SW 1271 (cell line): ENCODE measurements at regions not wholly inside any gene's neighbourhood (a gene's known extent, or its start where the extent isn't known, plus 50 kb on each side); places are given as distances from the start of the nearest gene placed in this dataset.

Experiments used
- DNase-seq, 2 experiments: peaks; one replicate each; lab custom pipeline; 2025; lab: John Stamatoyannopoulos, UW

DNA sequence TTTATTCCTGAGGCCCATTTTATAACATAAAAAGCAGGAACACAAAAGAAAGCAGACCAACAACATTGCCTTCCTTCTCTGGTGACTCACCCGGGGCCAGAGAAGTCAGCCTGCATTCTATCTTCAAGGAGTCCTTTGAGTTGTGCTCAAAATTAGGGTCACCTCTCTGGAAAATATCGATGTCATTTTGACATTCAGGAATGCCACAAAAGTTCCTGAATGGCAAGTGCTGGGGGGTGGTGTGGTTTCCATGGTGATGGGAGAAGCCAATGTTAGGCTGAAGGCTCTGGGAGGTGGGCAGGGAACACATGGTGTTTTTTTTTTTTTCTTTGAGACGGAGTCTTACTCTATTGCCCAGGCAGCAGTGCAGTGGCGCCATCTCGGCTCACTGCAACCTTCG lies 159.6 kb downstream of the HAPSTR1 start:
- DNase-seq, result no peak

DNA sequence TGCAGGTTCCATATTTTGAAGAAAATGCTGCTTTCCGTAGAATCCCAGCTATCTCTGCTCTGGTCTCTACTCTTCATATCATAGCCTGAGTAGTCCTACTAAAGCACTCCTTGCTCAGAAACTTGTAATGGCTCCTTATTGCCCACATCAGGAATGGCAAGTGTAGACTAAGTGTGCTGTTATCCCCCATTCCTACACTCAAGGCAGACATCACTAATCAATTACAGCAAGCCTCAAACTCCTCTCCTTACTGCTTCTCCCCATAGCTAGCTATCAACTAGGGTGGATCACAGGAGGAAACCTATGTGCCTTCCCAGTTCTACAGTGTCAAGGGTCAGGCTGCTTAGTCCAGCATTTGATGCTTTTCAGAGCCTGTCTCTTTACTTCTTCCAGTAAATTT lies 163.4 kb downstream of the HAPSTR1 start:
- no peak for DNase-seq

GRCh38 chr16:9256196-9256595 lies 164.8 kb downstream of the HAPSTR1 start:
- DNase-seq, result no peak

- no peak for DNase-seq
These were observed 166.4 kb downstream of the HAPSTR1 start for GRCh38 chr16:9257843-9258242.

- peak in 1 of 2 experiments; percentile 8 for DNase-seq
These were observed 167.1 kb downstream of the HAPSTR1 start for GRCh38 chr16:9258423-9259051.

- no peak for DNase-seq
These were observed 168.6 kb downstream of the HAPSTR1 start for GRCh38 chr16:9259914-9260608.

DNA sequence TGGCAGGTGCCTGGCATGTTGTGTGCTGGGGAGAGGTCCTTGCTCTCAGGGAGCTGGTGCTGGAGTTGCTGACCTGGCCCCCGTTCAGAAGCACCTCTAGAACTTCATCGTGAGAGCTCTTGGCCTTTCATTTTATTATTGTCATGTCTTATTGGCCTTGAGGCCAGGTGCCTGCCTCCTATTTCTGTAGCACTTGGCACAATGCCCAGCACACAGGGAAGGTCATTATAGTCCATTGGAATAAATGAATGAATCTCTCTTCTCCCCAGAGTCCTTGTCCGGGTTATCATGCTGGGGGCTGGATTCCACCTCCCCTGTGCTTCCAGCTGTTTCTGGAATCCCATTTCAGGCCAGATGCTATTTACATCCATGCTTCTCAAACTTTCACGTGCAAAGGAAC lies 169.2 kb downstream of the HAPSTR1 start:
- no peak for DNase-seq

DNA sequence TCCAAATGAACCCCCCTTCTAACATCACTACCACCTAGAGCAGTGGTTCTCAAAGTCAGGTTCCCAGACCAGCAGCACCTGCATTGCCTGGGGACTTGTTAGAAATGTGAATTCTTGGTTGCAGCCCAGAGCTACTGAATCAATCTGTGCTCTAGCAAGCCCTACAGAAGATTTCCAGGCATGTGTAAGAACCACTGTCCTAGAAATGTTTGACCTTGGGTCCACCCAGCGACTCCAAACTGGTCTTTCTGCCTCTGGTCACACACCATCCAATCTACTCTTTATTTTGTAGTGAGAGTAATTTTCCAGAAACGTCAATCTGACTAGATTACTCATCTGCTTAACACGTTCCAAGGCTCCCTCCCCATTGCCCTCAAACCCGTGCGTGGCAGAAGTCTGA lies 169.9 kb downstream of the HAPSTR1 start:
- DNase-seq, result no peak

DNA sequence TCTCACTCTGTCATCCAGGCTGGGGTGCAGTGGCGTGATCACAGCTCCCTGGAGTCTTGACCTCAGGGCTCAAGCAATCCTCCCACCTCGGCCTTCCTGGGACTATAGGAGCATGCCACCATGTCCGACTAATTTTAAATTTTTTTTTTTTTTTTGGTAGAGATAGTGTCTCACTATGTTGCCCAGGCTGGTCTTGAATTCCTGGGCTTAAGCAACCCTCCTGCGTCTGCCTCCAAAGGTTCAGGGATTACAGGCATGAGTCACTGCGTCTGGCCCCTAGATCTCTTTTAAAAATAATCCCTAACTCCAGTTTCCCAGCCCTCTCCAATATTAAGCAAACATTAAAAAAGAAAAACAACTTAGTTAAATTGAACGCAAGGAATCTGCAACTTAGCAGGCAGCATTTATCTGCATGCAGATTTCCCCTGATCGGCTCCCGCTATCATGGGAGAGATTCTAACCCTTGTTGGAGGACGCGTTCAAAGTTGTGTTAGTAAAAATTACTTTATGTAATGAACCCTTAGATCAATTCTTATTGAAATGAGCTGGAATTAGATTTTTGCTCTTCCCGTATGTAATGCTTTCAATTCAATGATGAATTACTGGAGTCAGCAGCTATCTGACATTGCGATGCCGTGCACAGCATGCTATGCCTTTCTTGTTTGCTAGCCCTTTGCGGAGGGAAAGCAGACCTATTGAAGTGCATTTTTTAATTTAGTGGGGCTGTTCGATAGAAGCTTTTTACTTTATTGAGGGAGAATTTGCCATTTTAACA lies 171.7 kb downstream of the HAPSTR1 start:
- DNase-seq, result no peak

DNA sequence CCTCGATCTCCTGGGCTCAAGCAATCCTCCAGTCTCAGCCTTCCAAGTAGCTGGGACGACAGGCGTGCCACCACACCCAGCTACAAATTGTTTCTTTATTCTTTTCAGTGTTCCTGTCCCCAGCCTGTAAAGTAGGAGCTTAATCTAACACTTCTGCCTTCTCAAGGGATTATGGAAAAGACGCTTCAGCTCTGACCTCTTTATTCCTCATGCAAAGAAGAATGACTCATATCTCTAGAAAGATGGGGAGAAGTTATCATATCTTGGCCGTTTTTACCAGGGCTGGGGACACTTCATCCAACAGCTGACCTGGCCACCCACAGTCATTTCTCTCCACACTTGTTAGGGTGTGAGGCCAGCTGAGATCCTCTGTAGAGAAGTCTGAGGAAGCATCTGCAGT lies 172.6 kb downstream of the HAPSTR1 start:
- DNase-seq, result no peak

DNA sequence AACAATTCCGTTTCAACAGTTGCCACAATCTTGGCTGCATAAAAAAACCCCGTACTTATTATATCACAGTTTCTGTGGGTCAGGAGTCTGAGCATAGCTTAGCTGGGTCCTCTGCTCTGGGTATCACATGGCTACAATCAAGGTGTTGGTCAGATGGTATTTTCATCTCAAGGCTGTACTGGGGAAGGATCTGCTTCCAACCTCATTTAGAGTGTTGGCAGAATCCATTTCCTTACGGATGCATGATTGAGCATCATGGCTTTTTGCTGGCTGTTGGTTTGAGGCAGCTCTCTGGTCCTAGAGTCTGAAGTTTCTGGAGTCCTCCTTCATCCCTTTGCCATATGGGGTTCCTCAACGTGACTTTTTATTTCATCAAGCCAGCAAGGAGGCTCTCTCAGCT lies 177.0 kb downstream of the HAPSTR1 start:
- no peak for DNase-seq

DNA sequence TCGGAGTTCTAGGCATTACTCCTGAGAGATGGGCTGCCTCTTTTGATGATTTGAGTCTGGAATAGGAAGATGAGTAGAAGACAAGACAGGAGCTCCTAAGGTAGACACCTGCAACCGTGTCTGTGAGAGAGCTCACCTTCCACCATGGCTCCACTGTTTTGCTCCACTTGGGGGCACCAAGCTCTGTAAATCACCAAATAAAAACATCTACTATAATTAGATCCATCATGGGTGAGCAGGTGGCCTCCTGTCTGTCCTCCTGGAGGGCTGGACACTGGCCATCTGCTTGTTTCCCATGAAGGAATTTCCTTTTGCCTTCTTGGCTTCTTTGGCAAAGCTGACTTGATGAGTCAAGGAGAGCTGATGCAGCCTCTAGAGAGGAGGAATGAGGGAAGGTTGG lies 179.0 kb downstream of the HAPSTR1 start:
- no peak for DNase-seq

DNA sequence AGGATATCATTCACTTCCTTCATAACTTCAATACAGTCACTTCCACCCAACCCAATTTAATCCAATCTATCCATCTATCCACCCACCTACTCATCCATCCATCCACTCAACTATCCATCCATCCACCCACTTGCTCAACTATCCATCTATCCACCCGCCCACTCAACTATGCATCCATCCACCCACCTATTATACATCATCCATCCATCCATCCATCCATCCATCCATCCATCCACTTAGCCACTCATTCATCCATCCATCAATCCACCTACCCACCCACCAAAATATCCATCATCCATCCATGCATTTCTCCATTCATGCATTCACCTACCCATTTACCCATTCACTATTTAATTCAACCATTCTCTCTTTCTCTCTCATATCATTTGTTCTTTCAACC lies 179.5 kb downstream of the HAPSTR1 start:
- DNase-seq, result no peak

GRCh38 chr16:9271841-9272240 lies 180.4 kb downstream of the HAPSTR1 start:
- no peak for DNase-seq

DNA sequence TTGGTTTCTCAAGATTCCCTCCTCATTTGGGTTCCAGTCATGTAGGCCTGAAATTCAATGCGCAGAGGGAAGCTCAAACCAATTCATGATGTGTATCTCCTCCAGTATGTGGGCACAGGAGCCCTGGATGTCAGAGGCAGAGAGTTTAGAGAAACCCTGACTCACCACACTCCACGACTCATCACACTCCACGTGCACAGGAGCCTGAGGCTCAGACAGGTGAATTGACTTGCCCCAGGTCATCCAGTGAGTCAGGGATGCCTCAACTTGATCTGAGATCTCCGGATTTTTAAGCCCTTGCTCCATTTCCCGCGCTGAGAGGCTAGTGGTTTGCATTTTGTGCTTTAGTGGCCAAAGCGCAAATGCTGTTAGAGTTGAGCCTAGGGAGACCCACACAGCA lies 183.9 kb downstream of the HAPSTR1 start:
- no peak for DNase-seq

GRCh38 chr16:9275816-9276354 lies 184.4 kb downstream of the HAPSTR1 start:
- DNase-seq, result no peak

DNA sequence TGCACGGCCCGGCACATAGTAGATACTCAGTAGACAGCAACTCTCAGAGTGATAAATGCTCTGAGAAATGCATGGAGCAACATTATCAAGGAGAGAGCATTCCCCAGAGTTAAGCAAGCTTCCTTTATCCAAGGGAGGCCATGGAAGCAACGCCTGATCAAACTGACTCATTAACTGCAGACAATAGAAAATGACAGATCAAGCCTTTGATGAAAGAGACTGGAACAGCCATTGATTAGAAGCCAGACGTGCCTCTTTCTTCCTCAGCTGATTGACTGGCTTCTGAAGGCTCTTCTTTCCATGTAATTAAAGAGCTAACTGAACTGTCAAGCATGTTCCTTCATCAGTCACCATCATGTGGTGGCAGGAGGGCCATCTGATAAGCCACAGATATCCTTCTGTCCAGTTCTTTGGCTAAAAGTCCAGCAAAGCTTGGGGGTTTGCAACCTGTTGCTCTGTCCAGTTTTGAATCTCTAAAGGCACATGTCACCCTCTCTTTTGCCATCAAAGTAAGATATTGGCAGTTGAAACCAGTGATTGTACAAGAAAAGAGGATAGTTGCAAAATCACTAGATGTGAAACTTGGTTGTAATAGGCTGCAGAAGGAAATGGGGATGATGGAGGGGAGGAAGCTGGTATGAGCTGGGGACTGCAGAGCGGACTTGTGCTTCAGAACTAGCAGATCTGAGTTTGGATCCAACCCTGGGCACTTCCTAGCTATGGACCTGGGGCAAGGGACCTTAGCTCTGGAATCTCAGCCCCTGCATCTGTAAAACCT lies 188.0 kb downstream of the HAPSTR1 start:
- DNase-seq, result no peak

GRCh38 chr16:9280069-9280466 lies 188.6 kb downstream of the HAPSTR1 start:
- DNase-seq, result no peak

DNA sequence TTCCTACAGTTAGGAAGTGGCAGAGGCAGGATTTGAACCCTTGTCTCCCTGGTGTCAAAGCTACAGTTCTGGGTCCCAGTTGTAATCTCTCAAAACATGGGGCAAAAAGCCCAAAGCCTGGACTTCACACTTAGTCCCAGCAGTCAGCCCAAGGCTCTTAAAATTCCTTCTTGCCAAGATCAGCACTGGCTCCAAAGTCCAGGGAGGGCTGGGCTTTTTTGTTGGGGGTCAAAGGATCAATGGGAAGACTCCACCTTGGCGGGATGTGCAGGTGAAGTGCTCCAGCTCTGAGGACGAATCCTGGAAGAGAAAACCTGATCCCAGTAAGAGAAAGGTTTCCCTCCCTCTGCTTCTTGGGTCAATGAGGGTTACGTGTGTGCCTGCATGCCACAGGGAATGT lies 195.5 kb downstream of the HAPSTR1 start:
- no peak for DNase-seq

GRCh38 chr16:9296271-9296590 lies 204.8 kb downstream of the HAPSTR1 start:
- DNase-seq, result no peak

DNA sequence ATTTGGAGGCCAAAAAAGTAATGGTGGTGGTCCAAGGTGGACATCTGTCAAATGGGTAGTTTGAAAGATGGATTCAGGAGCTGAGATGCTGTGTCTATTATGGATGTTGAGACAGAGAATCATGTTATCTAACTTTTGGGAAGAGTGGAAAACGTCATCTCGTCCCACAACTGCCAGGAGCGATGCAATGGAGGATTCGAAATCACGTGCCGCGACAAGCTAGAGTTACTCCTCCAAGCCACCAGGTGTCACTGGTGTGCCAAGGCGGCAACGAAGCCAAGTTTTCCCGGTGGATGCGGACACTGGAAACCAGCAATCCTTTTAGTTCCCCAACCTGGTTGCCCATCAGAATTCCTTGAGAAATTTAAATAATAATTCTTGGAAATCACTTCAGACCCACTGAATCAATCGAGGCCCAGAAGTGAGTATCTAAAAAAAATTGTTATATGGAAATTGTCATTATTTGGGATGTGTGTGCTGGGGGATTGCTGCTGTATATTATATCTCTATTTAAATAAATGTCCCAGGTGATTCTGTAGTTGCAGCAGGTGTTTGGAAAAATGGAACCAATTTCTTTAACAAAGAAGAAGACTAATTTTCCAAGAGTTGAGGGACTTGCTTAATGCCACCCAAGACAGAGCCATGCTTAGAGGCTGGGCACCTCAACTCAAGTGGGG lies 206.1 kb downstream of the HAPSTR1 start:
- no peak for DNase-seq

GRCh38 chr16:9300252-9300651 lies 208.8 kb downstream of the HAPSTR1 start:
- DNase-seq, result no peak
